HCT116 (cell line): ENCODE measurements at regions not wholly inside any gene's neighbourhood (a gene's known extent, or its start where the extent isn't known, plus 50 kb on each side); places are given as distances from the start of the nearest gene placed in this dataset.

Source experiments
- ATAC-seq: fragments of 200-7000 bp; cut with Tn5 transposase; 2 replicates; pipeline ENCODE4 v1.9.1; 2020; ENCODE audit warnings: mild to moderate bottlenecking, moderate library complexity
- BruUV-seq: library from RNA; stranded (reverse); fragments of 400-500 nt; replicated peaks from 2 replicates; lab custom pipeline; 2021; lab: Mats Ljungman, UMichigan
- CTCF ChIA-PET: fragments of 300-600 bp; sonication (Branson Sonifier 250); formaldehyde crosslinking; loops from one replicate; lab custom pipeline; 2021; ENCODE audit warnings: antibody characterized with exemption; lab: Charles Lee
- POLR2A ChIA-PET: fragments of 300-600, 350-600 bp; sonication (Branson Sonifier 250); formaldehyde crosslinking; loops from one replicate; lab custom pipeline; 2021; ENCODE audit warnings: antibody characterized with exemption; lab: Charles Lee
- RAD21 ChIA-PET, 2 experiments: fragments of 300-600 bp; sonication (Branson Sonifier 250); formaldehyde crosslinking; loops; one replicate each; lab custom pipeline; 2023; ENCODE audit warnings: low total read pairs in 2 of 2; ENCODE audit not compliant: uncharacterized antibody in 2 of 2, unreplicated experiment in 2 of 2, low non-redundant PET in 1 of 2; lab: Charles Lee
- DNase-seq: peaks from one replicate; pipeline ENCODE4 v3.0.0-alpha.2; 2010; ENCODE audit warnings: low read depth, low spot score
- H2AFZ ChIP-seq: fragments of 200-600 bp; shearing (Covaris generic), sonication (generic); 2 replicates; pipeline ENCODE4 v1.6.1; 2017; ENCODE audit warnings: low read depth, mixed run types, mixed read lengths, antibody characterized with exemption, low read length; ENCODE audit not compliant: poor library complexity, severe bottlenecking
- H3K27ac ChIP-seq: 2 replicates; pipeline ENCODE4 v1.5.1; 2012; ENCODE audit warnings: low read depth, low read length
- H3K27me3 ChIP-seq: fragments of 200-600 bp; sonication (generic); 2 replicates; pipeline ENCODE4 v1.6.1; 2016; ENCODE audit warnings: mixed run types, low read length, mixed read lengths; ENCODE audit not compliant: insufficient read depth
- H3K36me3 ChIP-seq, 2 experiments: fragments of 200-500 bp in 1 of 2; fragments of 200-600 bp in 1 of 2; sonication (Bioruptor generic) in 1 of 2; sonication (generic) in 1 of 2; 2 replicates each; pipeline versions ENCODE4 v1.5.1 to v1.6.1; 2014 to 2016; ENCODE audit warnings: low read length in 2 of 2, inconsistent platforms in 1 of 2, mixed read lengths in 1 of 2, mixed run types in 1 of 2; ENCODE audit not compliant: insufficient read depth in 2 of 2, control insufficient read depth in 1 of 2
- H3K4me1 ChIP-seq, 2 experiments: fragments of 200-600 bp in 1 of 2; sonication (generic) in 1 of 2; 2 replicates each; pipeline versions ENCODE4 v1.5.1 to v1.6.1; 2012 to 2017; ENCODE audit warnings: low read length in 2 of 2, inconsistent platforms in 1 of 2, mild to moderate bottlenecking in 1 of 2, mixed read lengths in 1 of 2, mixed run types in 1 of 2, moderate library complexity in 1 of 2; ENCODE audit not compliant: insufficient read depth in 2 of 2, control insufficient read depth in 1 of 2
- H3K4me2 ChIP-seq: fragments of 200-600 bp; sonication (generic); 2 replicates; pipeline ENCODE4 v1.6.1; 2017; ENCODE audit warnings: mixed run types, low read length, mixed read lengths
- H3K4me3 ChIP-seq, 2 experiments: fragments of 200-600 bp in 1 of 2; sonication (generic) in 1 of 2; replicated peaks in 1 of 2; 2 replicates each; pipeline ENCODE4 v1.5.1; 2011 to 2016; ENCODE audit warnings: low read length in 2 of 2, control low read depth in 1 of 2, low read depth in 1 of 2, mild to moderate bottlenecking in 1 of 2, mixed read lengths in 1 of 2, mixed run types in 1 of 2
- H3K79me2 ChIP-seq: fragments of 200-600 bp; sonication (generic); 2 replicates; pipeline ENCODE4 v1.6.1; 2017; ENCODE audit warnings: mild to moderate bottlenecking, mixed run types, low read length, moderate library complexity, mixed read lengths; ENCODE audit not compliant: insufficient read depth
- H3K9ac ChIP-seq: fragments of 200-600 bp; sonication (generic); 2 replicates; pipeline ENCODE4 v1.6.1; 2016; ENCODE audit warnings: low read length, mixed read lengths
- H3K9me2 ChIP-seq: fragments of 200-600 bp; sonication (generic), shearing (Covaris generic); 2 replicates; pipeline ENCODE4 v1.6.1; 2017; ENCODE audit warnings: mixed run types, mild to moderate bottlenecking, moderate library complexity; ENCODE audit not compliant: insufficient read depth
- H3K9me3 ChIP-seq, 2 experiments: fragments of 200-500 bp in 1 of 2; fragments of 200-600 bp in 1 of 2; sonication (Bioruptor generic) in 1 of 2; sonication (generic) in 1 of 2; 2 replicates each; pipeline ENCODE4 v1.6.1; 2014 to 2017; ENCODE audit warnings: low read length in 2 of 2, mixed read lengths in 2 of 2, inconsistent platforms in 1 of 2, low read depth in 1 of 2, mild to moderate bottlenecking in 1 of 2, mixed run types in 1 of 2, moderate library complexity in 1 of 2; ENCODE audit not compliant: control insufficient read depth in 1 of 2, insufficient read depth in 1 of 2
- H4K20me1 ChIP-seq: fragments of 200-600 bp; sonication (generic), shearing (Covaris generic); 2 replicates; pipeline ENCODE4 v1.6.1; 2017; ENCODE audit warnings: mixed run types, mild to moderate bottlenecking, moderate library complexity; ENCODE audit not compliant: insufficient read depth
- CBX3 ChIP-seq: IDR thresholded peaks from 2 replicates; pipeline ENCODE4 v1.6.1; 2012; ENCODE audit warnings: low read depth
- ELF1 ChIP-seq: IDR thresholded peaks from 2 replicates; pipeline ENCODE4 v1.6.1; 2012; ENCODE audit warnings: low read depth, borderline replicate concordance
- EZH2 ChIP-seq: fragments of 200-600 bp; sonication (generic); IDR thresholded peaks from 2 replicates; pipeline ENCODE4 v1.6.1; 2017; ENCODE audit warnings: antibody characterized with exemption, mixed run types
- EZH2phosphoT487 ChIP-seq: fragments of 200-600 bp; IDR thresholded peaks from 2 replicates; pipeline ENCODE4 v1.6.1; 2018; ENCODE audit warnings: antibody characterized with exemption, borderline replicate concordance
- FOSL1 ChIP-seq: IDR thresholded peaks from 2 replicates; pipeline ENCODE4 v1.6.1; 2012; ENCODE audit warnings: low read depth
- POLR2A ChIP-seq: IDR thresholded peaks from 2 replicates; pipeline ENCODE4 v1.7.0; 2011; ENCODE audit warnings: borderline replicate concordance; ENCODE audit not compliant: insufficient read depth, insufficient read length; ENCODE audit errors: extremely low read depth
- POLR2AphosphoS5 ChIP-seq: IDR thresholded peaks from 2 replicates; pipeline ENCODE4 v1.6.1; 2011; ENCODE audit warnings: mild to moderate bottlenecking, low read depth, low read length, moderate library complexity
- SIN3A ChIP-seq: IDR thresholded peaks from 2 replicates; pipeline ENCODE4 v1.6.1; 2012; ENCODE audit warnings: low read depth
- SP1 ChIP-seq: IDR thresholded peaks from 2 replicates; pipeline ENCODE4 v1.6.1; 2012; ENCODE audit warnings: low read depth
- ZFX ChIP-seq: fragments of 450-650 bp; IDR thresholded peaks from 2 replicates; pipeline ENCODE4 v1.6.1; 2017
- ZNF274 ChIP-seq: fragments of 200-500 bp; sonication (Bioruptor generic); IDR thresholded peaks from 2 replicates; pipeline ENCODE4 v1.6.1; 2014; ENCODE audit warnings: mild to moderate bottlenecking, low read depth, low read length, inconsistent platforms
- intact Hi-C: fragments of 100-400 bp; cut with micrococcal nuclease; formaldehyde crosslinking; loops from 2 replicates; pipeline ENCODE4 v1.10.0; 2022
- TF ChIP-seq, protein P1 (sequence below): IDR thresholded peaks from 2 replicates; pipeline ENCODE4 v1.6.1; 2012; ENCODE audit warnings: low read depth
- TF ChIP-seq, protein P2 (sequence below): IDR thresholded peaks from 2 replicates; pipeline ENCODE4 v1.6.1; 2011; ENCODE audit warnings: mild to moderate bottlenecking, low read length, moderate library complexity; ENCODE audit not compliant: insufficient replicate concordance; ENCODE audit errors: extremely low read depth
- TF ChIP-seq, protein P3 (sequence below): IDR thresholded peaks from 2 replicates; pipeline ENCODE4 v1.6.1; 2012
- TF ChIP-seq, protein P4 (sequence below): IDR thresholded peaks from 2 replicates; pipeline ENCODE4 v1.6.1; 2012

DNA sequence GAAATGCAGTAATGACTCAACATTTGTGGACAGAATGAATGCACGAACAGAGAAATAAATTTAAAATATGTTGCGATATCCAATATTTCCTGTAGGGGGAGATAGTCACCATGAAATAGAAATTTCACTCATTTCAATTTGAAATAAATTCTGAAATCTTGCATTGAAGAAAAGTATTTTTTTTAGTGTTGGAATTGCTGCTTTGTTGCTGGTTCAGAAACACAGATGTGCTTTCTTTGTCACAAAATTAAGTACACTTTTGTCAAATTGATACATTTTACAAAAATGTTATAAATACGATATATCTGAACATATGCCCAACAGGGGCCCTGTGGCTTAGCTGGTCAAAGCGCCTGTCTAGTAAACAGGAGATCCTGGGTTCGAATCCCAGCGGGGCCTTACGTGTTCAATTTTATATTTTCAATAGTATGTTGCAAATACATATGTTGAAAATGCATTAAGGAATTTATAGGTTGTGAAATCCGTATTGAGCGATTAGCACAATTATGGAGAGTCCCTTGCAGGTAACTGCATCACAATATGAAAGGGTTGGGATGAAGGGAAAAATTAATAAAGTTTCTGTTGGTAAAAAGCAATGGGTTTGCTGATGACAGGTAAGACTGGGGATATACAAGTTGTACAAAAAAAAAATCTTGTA is 85.4 kb upstream of the PRSS16 start (continued):
- TF ChIP-seq, protein P1, sequence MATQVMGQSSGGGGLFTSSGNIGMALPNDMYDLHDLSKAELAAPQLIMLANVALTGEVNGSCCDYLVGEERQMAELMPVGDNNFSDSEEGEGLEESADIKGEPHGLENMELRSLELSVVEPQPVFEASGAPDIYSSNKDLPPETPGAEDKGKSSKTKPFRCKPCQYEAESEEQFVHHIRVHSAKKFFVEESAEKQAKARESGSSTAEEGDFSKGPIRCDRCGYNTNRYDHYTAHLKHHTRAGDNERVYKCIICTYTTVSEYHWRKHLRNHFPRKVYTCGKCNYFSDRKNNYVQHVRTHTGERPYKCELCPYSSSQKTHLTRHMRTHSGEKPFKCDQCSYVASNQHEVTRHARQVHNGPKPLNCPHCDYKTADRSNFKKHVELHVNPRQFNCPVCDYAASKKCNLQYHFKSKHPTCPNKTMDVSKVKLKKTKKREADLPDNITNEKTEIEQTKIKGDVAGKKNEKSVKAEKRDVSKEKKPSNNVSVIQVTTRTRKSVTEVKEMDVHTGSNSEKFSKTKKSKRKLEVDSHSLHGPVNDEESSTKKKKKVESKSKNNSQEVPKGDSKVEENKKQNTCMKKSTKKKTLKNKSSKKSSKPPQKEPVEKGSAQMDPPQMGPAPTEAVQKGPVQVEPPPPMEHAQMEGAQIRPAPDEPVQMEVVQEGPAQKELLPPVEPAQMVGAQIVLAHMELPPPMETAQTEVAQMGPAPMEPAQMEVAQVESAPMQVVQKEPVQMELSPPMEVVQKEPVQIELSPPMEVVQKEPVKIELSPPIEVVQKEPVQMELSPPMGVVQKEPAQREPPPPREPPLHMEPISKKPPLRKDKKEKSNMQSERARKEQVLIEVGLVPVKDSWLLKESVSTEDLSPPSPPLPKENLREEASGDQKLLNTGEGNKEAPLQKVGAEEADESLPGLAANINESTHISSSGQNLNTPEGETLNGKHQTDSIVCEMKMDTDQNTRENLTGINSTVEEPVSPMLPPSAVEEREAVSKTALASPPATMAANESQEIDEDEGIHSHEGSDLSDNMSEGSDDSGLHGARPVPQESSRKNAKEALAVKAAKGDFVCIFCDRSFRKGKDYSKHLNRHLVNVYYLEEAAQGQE, result no peak
- TF ChIP-seq, all 23 proteins: peak for 6

DNA sequence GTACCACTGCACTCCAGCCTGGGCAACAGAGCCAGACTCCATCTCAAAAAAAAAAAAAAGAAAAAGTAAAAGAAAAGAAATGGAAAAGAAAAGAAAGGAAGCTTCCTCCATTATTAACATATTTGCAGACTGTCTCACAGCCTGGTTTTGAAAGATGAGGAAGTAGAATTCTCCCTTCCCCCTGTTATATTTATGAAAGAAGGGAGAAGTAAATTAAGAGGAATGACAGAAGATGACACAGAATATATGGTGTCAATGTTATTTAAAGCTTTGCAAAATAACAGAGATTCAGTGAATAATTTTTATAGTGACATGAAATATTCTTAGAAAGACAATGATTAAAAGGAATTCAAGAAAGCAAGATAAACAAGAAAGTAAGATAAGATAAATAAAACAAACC is 83.7 kb upstream of the PRSS16 start:
- no peak overlapping the region for H2AFZ ChIP-seq
- TF ChIP-seq SP1 (no peak), POLR2A (no peak), ELF1 (no peak), CBX3 (no peak), EZH2 (no peak), EZH2phosphoT487 (no peak), POLR2AphosphoS5 (no peak), SIN3A (no peak), ZFX (no peak), FOSL1 (no peak), ZNF274 (no peak)
- TF ChIP-seq, protein P2, sequence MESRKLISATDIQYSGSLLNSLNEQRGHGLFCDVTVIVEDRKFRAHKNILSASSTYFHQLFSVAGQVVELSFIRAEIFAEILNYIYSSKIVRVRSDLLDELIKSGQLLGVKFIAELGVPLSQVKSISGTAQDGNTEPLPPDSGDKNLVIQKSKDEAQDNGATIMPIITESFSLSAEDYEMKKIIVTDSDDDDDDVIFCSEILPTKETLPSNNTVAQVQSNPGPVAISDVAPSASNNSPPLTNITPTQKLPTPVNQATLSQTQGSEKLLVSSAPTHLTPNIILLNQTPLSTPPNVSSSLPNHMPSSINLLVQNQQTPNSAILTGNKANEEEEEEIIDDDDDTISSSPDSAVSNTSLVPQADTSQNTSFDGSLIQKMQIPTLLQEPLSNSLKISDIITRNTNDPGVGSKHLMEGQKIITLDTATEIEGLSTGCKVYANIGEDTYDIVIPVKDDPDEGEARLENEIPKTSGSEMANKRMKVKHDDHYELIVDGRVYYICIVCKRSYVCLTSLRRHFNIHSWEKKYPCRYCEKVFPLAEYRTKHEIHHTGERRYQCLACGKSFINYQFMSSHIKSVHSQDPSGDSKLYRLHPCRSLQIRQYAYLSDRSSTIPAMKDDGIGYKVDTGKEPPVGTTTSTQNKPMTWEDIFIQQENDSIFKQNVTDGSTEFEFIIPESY, result no peak
- TF ChIP-seq, protein P1, result no peak
- TF ChIP-seq, protein P3, sequence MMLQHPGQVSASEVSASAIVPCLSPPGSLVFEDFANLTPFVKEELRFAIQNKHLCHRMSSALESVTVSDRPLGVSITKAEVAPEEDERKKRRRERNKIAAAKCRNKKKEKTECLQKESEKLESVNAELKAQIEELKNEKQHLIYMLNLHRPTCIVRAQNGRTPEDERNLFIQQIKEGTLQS, result no peak
- TF ChIP-seq, protein P4, sequence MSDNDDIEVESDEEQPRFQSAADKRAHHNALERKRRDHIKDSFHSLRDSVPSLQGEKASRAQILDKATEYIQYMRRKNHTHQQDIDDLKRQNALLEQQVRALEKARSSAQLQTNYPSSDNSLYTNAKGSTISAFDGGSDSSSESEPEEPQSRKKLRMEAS, result no peak
- TF ChIP-seq, all 23 proteins: peak for 0
- ChIA-PET RAD21 (no interaction called here), CTCF (interaction anchor here (1.5 to 2.2 kb wide), 2 partner anchors 445 to 632 kb away, joined by 3 to 8 read pairs; no protein-coding TSS in a partner anchor), POLR2A (interaction anchor here (0.6 to 1.6 kb wide), 3 partner anchors 14 to 646 kb away, joined by 3 to 5 read pairs (median 3); a partner anchor contains a TSS)
- Histone ChIP-seq H3K4me3 (no peak overlapping the region), H3K9me3 (no peaks in the 10 kb centered on the region), H3K4me2 (no peak overlapping the region), H3K4me1 (peaks cover 2 to 16% of the 10 kb centered on the region in 2 experiments; a peak in 3 of 4 replicates), H3K79me2 (no peaks in the 10 kb centered on the region), H3K27ac (no peak overlapping the region), H3K36me3 (no peaks in the 10 kb centered on the region), H4K20me1 (no peaks in the 10 kb centered on the region), H3K27me3 (no peaks in the 10 kb centered on the region), H3K9ac (no peak overlapping the region), H3K9me2 (no peaks in the 10 kb centered on the region)
- BruUV-seq, result no TSS peak
- DNase-seq (no peak), ATAC-seq (no peak)
- intact Hi-C loops, result loop anchor here (5.0 kb wide), 3 partner anchors 428 to 588 kb away; no protein-coding TSS in a partner anchor
